A673 (cell line): ENCODE measurements at regions not wholly inside any gene's neighbourhood (a gene's known extent, or its start where the extent isn't known, plus 50 kb on each side); places are given as distances from the start of the nearest gene placed in this dataset.

Experiments
- BruUV-seq: library from RNA; stranded (reverse); fragments of 400-500 nt; replicated peaks from 2 replicates; lab custom pipeline; 2021; lab: Mats Ljungman, UMichigan
- CTCF ChIA-PET: fragments of 300-600 bp; sonication (Branson Sonifier 250); formaldehyde crosslinking; loops from one replicate; lab custom pipeline; 2022; ENCODE audit warnings: antibody characterized with exemption; lab: Charles Lee
- POLR2A ChIA-PET: fragments of 300-600 bp; sonication (Branson Sonifier 250); formaldehyde crosslinking; loops from one replicate; lab custom pipeline; 2022; ENCODE audit warnings: antibody characterized with exemption; ENCODE audit not compliant: low non-redundant PET; lab: Charles Lee
- DNase-seq: peaks from one replicate; pipeline ENCODE4 v3.0.0-alpha.2; 2015; ENCODE audit warnings: low spot score
- H3K27ac ChIP-seq: fragments of 200-600 bp; sonication (generic); 2 replicates; pipeline ENCODE4 v1.5.1; 2016; ENCODE audit warnings: mixed run types, low read depth, mild to moderate bottlenecking, mixed read lengths, antibody characterized with exemption, low read length; ENCODE audit not compliant: poor library complexity, severe bottlenecking
- H3K27me3 ChIP-seq: fragments of 200-600 bp; sonication (generic); replicated peaks from 2 replicates; pipeline ENCODE4 v1.6.1; 2017; ENCODE audit warnings: mixed run types, low read depth, mild to moderate bottlenecking, mixed read lengths, antibody characterized with exemption, low read length; ENCODE audit not compliant: insufficient read depth, poor library complexity
- H3K36me3 ChIP-seq: fragments of 200-600 bp; sonication (generic); 2 replicates; pipeline ENCODE4 v1.6.1; 2016; ENCODE audit warnings: mixed run types, mild to moderate bottlenecking, mixed read lengths, antibody characterized with exemption, low read length; ENCODE audit not compliant: insufficient read depth, poor library complexity, severe bottlenecking
- H3K4me1 ChIP-seq: fragments of 200-600 bp; sonication (generic); 2 replicates; pipeline ENCODE4 v1.6.1; 2017; ENCODE audit warnings: mixed run types, mild to moderate bottlenecking, mixed read lengths, antibody characterized with exemption, low read length; ENCODE audit not compliant: insufficient read depth, poor library complexity, severe bottlenecking
- H3K4me3 ChIP-seq: fragments of 200-600 bp; sonication (generic); 2 replicates; pipeline ENCODE4 v1.5.1; 2016; ENCODE audit warnings: low read depth, mixed run types, mild to moderate bottlenecking, mixed read lengths, low read length; ENCODE audit not compliant: poor library complexity, severe bottlenecking
- H3K9me3 ChIP-seq: fragments of 200-600 bp; sonication (generic); 2 replicates; pipeline ENCODE4 v1.6.1; 2016; ENCODE audit warnings: mixed run types, low read depth, mild to moderate bottlenecking, mixed read lengths, antibody characterized with exemption, low read length; ENCODE audit not compliant: poor library complexity, severe bottlenecking
- CTCF ChIP-seq: fragments of 300-800, 200-600 bp; sonication (generic); conservative IDR thresholded peaks from 2 replicates; pipeline ENCODE4 v1.5.1; 2017; ENCODE audit warnings: low read depth, mild to moderate bottlenecking, antibody characterized with exemption, low read length, moderate library complexity, mixed read lengths
- EZH2 ChIP-seq: fragments of 200-600 bp; sonication (generic); IDR thresholded peaks from 2 replicates; pipeline ENCODE4 v1.6.1; 2017; ENCODE audit warnings: borderline replicate concordance, low read depth, mild to moderate bottlenecking, mixed read lengths, antibody characterized with exemption, low read length; ENCODE audit not compliant: poor library complexity, severe bottlenecking
- intact Hi-C: fragments of 100-400 bp; cut with micrococcal nuclease; formaldehyde crosslinking; loops from one replicate; pipeline ENCODE4 v1.10.0; 2022; ENCODE audit not compliant: unreplicated experiment

GRCh38 chr3:189547448-189547847 lies 83.7 kb upstream of the TP63 start:
- CTCF ChIA-PET, result no interaction called here
- H3K9me3 ChIP-seq, result peaks cover 23% of the 10 kb centered on the region
- TF ChIP-seq EZH2 (no peak), CTCF (no peak)
- BruUV-seq, result no TSS peak
- intact Hi-C loops, result no loop called here
- H3K27ac ChIP-seq, result no peak overlapping the region
- H3K4me3 ChIP-seq, result no peak overlapping the region
- H3K27me3 ChIP-seq, result no peaks in the 10 kb centered on the region
- POLR2A ChIA-PET, result no interaction called here
- DNase-seq, result no peak
- H3K4me1 ChIP-seq, result no peaks in the 10 kb centered on the region
- H3K36me3 ChIP-seq, result no peaks in the 10 kb centered on the region

GRCh38 chr3:189548053-189548452 lies 83.1 kb upstream of the TP63 start:
- peaks cover 23% of the 10 kb centered on the region for H3K9me3 ChIP-seq
- POLR2A ChIA-PET, result no interaction called here
- no peak overlapping the region for H3K4me3 ChIP-seq
- CTCF ChIA-PET, result no interaction called here
- DNase-seq, result no peak
- no peak overlapping the region for H3K27ac ChIP-seq
- no peaks in the 10 kb centered on the region for H3K4me1 ChIP-seq
- no peaks in the 10 kb centered on the region for H3K36me3 ChIP-seq
- intact Hi-C loops, result no loop called here
- no peaks in the 10 kb centered on the region for H3K27me3 ChIP-seq
- no peak for TF ChIP-seq CTCF
- TF ChIP-seq EZH2, result no peak
- BruUV-seq, result no TSS peak

GRCh38 chr3:189551007-189551406 lies 80.2 kb upstream of the TP63 start:
- H3K27me3 ChIP-seq, result no peaks in the 10 kb centered on the region
- H3K4me3 ChIP-seq, result no peak overlapping the region
- no TSS peak for BruUV-seq
- H3K4me1 ChIP-seq, result no peaks in the 10 kb centered on the region
- ChIA-PET POLR2A (no interaction called here), CTCF (no interaction called here)
- H3K36me3 ChIP-seq, result no peaks in the 10 kb centered on the region
- intact Hi-C loops, result no loop called here
- H3K27ac ChIP-seq, result no peak overlapping the region
- TF ChIP-seq EZH2, result no peak
- no peak for TF ChIP-seq CTCF
- DNase-seq, result no peak
- peaks cover 23% of the 10 kb centered on the region for H3K9me3 ChIP-seq
